GM23338 (cell line): ENCODE measurements at regions not wholly inside any gene's neighbourhood (a gene's known extent, or its start where the extent isn't known, plus 50 kb on each side); places are given as distances from the start of the nearest gene placed in this dataset.

Experiments used
- CREB1 ChIP-seq: fragments of 250-450 bp; sonication (Bioruptor Pico); IDR thresholded peaks from 2 replicates; pipeline ENCODE4 v1.5.0; 2020; ENCODE audit warnings: low read depth, mild to moderate bottlenecking, moderate library complexity
- CTCF ChIP-seq, 2 experiments: fragments of 200-600 bp in 1 of 2; sonication (generic) in 1 of 2; conservative IDR thresholded peaks; 2 replicates each; pipeline versions ENCODE4 v1.5.1 to v1.6.1; 2016 to 2017; ENCODE audit warnings: antibody characterized with exemption in 2 of 2, low read depth in 2 of 2, mild to moderate bottlenecking in 2 of 2, moderate library complexity in 1 of 2
- EZH2 ChIP-seq: fragments of 200-600 bp; sonication (generic); IDR thresholded peaks from one replicate; pipeline ENCODE4 v1.8.0; 2017; ENCODE audit warnings: antibody characterized with exemption, mild to moderate bottlenecking, low read depth; ENCODE audit not compliant: unreplicated experiment
- EZH2phosphoT487 ChIP-seq: fragments of 200-600 bp; sonication (generic); IDR thresholded peaks from one replicate; pipeline ENCODE4 v1.8.1; 2018; ENCODE audit warnings: antibody characterized with exemption; ENCODE audit not compliant: unreplicated experiment
- JUNB ChIP-seq: IDR thresholded peaks from one replicate; pipeline ENCODE4 v1.6.1; 2016; ENCODE audit warnings: antibody characterized with exemption; ENCODE audit not compliant: unreplicated experiment
- POLR2AphosphoS5 ChIP-seq: IDR thresholded peaks from 2 replicates; pipeline ENCODE4 v1.6.1; 2016; ENCODE audit warnings: antibody characterized with exemption, low read depth

- TF ChIP-seq CTCF (conservative IDR thresholded peaks at IDR 0.05; ENCODE audit: low read depth in 2 of 2) = no peak
- TF ChIP-seq POLR2AphosphoS5 = no peak
- no peak for TF ChIP-seq EZH2
- no peak for TF ChIP-seq CREB1 (CRISPR knock-in tag)
- TF ChIP-seq JUNB = no peak
- no peak for TF ChIP-seq EZH2phosphoT487
These were observed 210.7 kb upstream of the GNAI1 start for GRCh38 chr7:79923953-79924352.
